ENCODE measurements at regions not wholly inside any gene's neighbourhood (a gene's known extent, or its start where the extent isn't known, plus 50 kb on each side); places are given as distances from the start of the nearest gene placed in this dataset.

DNA sequence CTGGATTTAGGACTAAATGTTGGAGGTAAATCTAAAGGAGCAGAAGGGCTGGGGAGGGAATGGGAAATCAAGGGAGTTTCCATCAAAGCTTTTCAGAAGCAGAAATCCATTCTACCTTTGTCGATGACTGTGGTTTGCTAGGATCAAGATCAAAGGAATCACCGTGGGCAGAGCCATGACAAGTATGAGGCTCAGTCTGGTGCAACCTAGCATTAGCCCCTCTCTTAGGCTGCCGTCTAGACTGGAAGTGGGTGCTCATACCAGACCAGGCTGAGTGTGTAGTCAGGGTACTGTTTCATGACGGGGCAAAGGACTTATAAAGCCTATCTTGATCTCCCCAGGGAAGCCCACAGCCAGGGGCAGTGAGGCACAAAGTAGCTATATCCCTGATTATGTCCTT lies 120.5 kb downstream of the BMP2 start:
- DNase-seq (ENCODE audit: low spot score), result no peak
- no peak overlapping the region for H3K27ac Mint-ChIP-seq (ENCODE audit: unreplicated experiment)

DNA sequence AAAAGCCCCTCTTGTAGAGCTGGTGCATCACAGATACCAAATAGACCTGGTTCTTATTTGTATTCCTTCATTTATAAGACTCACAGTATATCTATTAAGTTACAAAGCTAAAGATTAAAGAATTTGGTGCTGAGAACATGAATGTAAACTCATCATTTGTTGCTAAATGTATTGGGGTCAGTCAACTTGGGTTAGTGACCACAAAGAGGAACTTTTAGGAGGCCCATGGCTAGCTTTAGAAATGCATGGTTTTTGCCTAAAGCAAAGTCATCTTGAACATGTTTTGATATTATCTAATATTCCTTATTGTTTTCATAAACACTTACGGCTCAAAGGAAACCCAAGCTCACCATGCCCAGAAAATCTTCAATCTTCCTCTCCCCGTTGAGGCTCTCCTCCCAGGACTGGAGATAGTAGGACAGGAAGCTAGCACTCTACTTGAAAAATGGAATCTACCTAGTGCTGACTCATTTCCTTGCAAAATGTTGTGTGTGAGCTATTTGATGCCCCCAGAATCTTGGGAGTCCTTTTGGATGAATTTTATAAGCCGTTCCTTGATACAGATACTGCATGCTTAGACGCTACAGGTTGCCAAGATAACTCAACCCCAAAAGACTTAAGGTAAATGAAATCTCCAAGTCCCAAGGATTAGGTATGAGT lies 121.4 kb downstream of the BMP2 start:
- H3K27me3 Mint-ChIP-seq (ENCODE audit: low read depth), result no peaks in the 10 kb centered on the region
- no peak for DNase-seq (ENCODE audit: low spot score)
- H3K4me1 Mint-ChIP-seq (ENCODE audit: low read depth), result no peaks in the 10 kb centered on the region
- H3K4me3 Mint-ChIP-seq (ENCODE audit: unreplicated experiment), result no peak overlapping the region
- no peaks in the 10 kb centered on the region for H3K36me3 Mint-ChIP-seq (ENCODE audit: low read depth)
- H3K27ac Mint-ChIP-seq (ENCODE audit: unreplicated experiment), result no peak overlapping the region
- H3K9me3 Mint-ChIP-seq (ENCODE audit: low read depth), result peaks cover 2% of the 10 kb centered on the region
- TF ChIP-seq, protein P1, sequence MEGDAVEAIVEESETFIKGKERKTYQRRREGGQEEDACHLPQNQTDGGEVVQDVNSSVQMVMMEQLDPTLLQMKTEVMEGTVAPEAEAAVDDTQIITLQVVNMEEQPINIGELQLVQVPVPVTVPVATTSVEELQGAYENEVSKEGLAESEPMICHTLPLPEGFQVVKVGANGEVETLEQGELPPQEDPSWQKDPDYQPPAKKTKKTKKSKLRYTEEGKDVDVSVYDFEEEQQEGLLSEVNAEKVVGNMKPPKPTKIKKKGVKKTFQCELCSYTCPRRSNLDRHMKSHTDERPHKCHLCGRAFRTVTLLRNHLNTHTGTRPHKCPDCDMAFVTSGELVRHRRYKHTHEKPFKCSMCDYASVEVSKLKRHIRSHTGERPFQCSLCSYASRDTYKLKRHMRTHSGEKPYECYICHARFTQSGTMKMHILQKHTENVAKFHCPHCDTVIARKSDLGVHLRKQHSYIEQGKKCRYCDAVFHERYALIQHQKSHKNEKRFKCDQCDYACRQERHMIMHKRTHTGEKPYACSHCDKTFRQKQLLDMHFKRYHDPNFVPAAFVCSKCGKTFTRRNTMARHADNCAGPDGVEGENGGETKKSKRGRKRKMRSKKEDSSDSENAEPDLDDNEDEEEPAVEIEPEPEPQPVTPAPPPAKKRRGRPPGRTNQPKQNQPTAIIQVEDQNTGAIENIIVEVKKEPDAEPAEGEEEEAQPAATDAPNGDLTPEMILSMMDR (IDR thresholded peaks at IDR 0.05), result no peak

More for the DNA sequence above, 120.5 kb downstream of the BMP2 start:
- Mint-ChIP-seq H3K4me1 (ENCODE audit: low read depth) (no peaks in the 10 kb centered on the region), H3K4me3 (ENCODE audit: unreplicated experiment) (no peak overlapping the region), H3K36me3 (ENCODE audit: low read depth) (no peaks in the 10 kb centered on the region), H3K9me3 (ENCODE audit: low read depth) (peaks cover 2% of the 10 kb centered on the region), H3K27me3 (ENCODE audit: low read depth) (no peaks in the 10 kb centered on the region)
- TF ChIP-seq, protein P1 (IDR thresholded peaks at IDR 0.05), result no peak

DNA sequence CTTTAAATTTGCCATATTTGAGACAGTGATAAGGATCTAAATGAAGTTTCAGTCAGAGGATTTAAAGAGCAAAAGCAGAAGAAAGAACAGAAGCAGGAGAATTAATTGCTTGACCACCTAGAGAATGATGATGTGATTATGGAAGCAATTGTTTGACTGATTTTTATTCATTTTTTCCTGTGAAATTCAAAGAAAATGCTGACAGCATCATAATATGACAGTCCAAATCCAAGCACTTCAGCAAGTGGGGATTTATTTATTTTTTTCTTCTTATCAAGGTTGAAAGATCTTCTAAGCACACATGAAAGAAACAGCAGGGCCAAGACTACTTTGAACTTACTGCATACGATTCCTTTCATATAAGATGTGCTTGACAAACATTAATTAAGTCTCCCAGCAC lies 125.2 kb downstream of the BMP2 start:
- no peak for DNase-seq (ENCODE audit: low spot score)
- Mint-ChIP-seq H3K4me1 (ENCODE audit: low read depth) (no peaks in the 10 kb centered on the region), H3K27me3 (ENCODE audit: low read depth) (peaks cover 3% of the 10 kb centered on the region), H3K4me3 (ENCODE audit: unreplicated experiment) (no peak overlapping the region), H3K27ac (ENCODE audit: unreplicated experiment) (no peak overlapping the region), H3K36me3 (ENCODE audit: low read depth) (no peaks in the 10 kb centered on the region), H3K9me3 (ENCODE audit: low read depth) (no peaks in the 10 kb centered on the region)
- TF ChIP-seq, protein P1 (IDR thresholded peaks at IDR 0.05), result no peak

DNA sequence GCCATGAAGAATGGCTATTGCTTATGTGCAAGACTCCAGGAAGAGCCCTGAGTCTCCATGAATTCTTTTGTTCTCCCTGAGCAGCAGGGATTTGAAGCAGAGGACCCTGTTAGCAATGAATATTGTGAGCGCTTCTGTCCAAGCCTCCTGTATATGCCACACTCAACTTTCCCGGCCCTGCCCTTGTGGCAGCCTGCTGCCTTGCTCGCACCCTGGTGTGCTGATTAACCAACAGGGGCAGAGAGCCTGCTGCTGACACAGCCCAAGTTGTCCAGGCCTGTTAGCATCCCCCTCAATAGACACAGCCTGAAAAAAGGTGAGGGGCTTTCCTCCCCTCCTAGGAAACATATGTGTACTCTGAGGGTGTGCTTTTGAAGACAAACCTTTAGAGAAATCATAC lies 131.4 kb downstream of the BMP2 start:
- H3K9me3 Mint-ChIP-seq (ENCODE audit: low read depth), result no peaks in the 10 kb centered on the region
- TF ChIP-seq, protein P1 (IDR thresholded peaks at IDR 0.05), result no peak
- H3K4me1 Mint-ChIP-seq (ENCODE audit: low read depth), result no peaks in the 10 kb centered on the region
- H3K36me3 Mint-ChIP-seq (ENCODE audit: low read depth), result no peaks in the 10 kb centered on the region
- no peak overlapping the region for H3K4me3 Mint-ChIP-seq (ENCODE audit: unreplicated experiment)
- H3K27me3 Mint-ChIP-seq (ENCODE audit: low read depth), result peaks cover 7% of the 10 kb centered on the region
- DNase-seq (ENCODE audit: low spot score), result no peak
- H3K27ac Mint-ChIP-seq (ENCODE audit: unreplicated experiment), result no peak overlapping the region

DNA sequence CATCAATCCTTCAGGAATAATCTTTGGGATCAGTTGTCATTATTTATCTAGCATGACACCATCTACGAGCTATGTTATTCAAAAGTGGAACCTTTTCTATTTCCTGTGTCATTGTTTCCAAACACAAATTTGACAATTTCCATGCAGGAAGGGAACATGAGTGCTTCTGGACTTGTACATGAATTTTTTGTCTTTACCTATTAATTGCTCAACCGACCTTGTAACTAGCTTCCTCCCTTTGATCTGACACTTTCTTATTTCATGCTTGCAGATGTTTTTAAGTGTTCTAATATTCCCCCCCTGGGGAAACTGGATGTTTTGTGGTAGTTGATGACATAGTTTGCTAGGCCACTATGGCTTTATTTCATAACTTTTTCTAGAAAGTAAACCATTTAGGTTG lies 139.4 kb downstream of the BMP2 start:
- Mint-ChIP-seq H3K27me3 (ENCODE audit: low read depth) (no peaks in the 10 kb centered on the region), H3K4me3 (ENCODE audit: unreplicated experiment) (no peak overlapping the region), H3K9me3 (ENCODE audit: low read depth) (no peaks in the 10 kb centered on the region), H3K4me1 (ENCODE audit: low read depth) (no peaks in the 10 kb centered on the region), H3K36me3 (ENCODE audit: low read depth) (no peaks in the 10 kb centered on the region), H3K27ac (ENCODE audit: unreplicated experiment) (no peak overlapping the region)
- no peak for DNase-seq (ENCODE audit: low spot score)
- TF ChIP-seq, protein P1 (IDR thresholded peaks at IDR 0.05), result no peak
